ENCODE measurements at regions not wholly inside any gene's neighbourhood (a gene's known extent, or its start where the extent isn't known, plus 50 kb on each side); places are given as distances from the start of the nearest gene placed in this dataset.

GRCh38 chr6:168210239-168211105 is 109.1 kb downstream of the DACT2 start:
- no peak for ATAC-seq

More at GRCh38 chr6:168210239-168211105, 109.1 kb downstream of the DACT2 start:
- TF ChIP-seq ZC3H10 (CRISPR knock-in tag; IDR thresholded peaks at IDR 0.05) = no peak
- TF ChIP-seq PATZ1 (CRISPR knock-in tag; IDR thresholded peaks at IDR 0.05; ENCODE audit: borderline replicate concordance) = no peak
- TF ChIP-seq ARNTL (CRISPR knock-in tag; IDR thresholded peaks at IDR 0.05; ENCODE audit: borderline replicate concordance, low read depth) = no peak
- TF ChIP-seq CSRNP3 (CRISPR knock-in tag; IDR thresholded peaks at IDR 0.05) = no peak
- TF ChIP-seq POU6F1 (CRISPR knock-in tag; IDR thresholded peaks at IDR 0.05; ENCODE audit: borderline replicate concordance, low read depth) = no peak
- TF ChIP-seq GLIS3 (CRISPR knock-in tag; IDR thresholded peaks at IDR 0.05) = no peak
- TF ChIP-seq ZNF8 (CRISPR knock-in tag; IDR thresholded peaks at IDR 0.05) = no peak
- TF ChIP-seq BACH2 (CRISPR knock-in tag; IDR thresholded peaks at IDR 0.05; ENCODE audit: borderline replicate concordance) = no peak
- no peak for TF ChIP-seq PPARA (CRISPR knock-in tag; IDR thresholded peaks at IDR 0.05; ENCODE audit: borderline replicate concordance)
- no peak for TF ChIP-seq SNAI2 (CRISPR knock-in tag; IDR thresholded peaks at IDR 0.05)
- TF ChIP-seq OSR1 (CRISPR knock-in tag; IDR thresholded peaks at IDR 0.05) = no peak
- TF ChIP-seq CREB5 (CRISPR knock-in tag; IDR thresholded peaks at IDR 0.05; ENCODE audit: low read depth) = no peak
- TF ChIP-seq ZNF565 (CRISPR knock-in tag; conservative IDR thresholded peaks at IDR 0.05; ENCODE audit: low read depth) = no peak
- TF ChIP-seq TSHZ2 (CRISPR knock-in tag; IDR thresholded peaks at IDR 0.05) = no peak
- no peak for TF ChIP-seq CSDC2 (CRISPR knock-in tag; IDR thresholded peaks at IDR 0.05)
- TF ChIP-seq ZNF70 (CRISPR knock-in tag; IDR thresholded peaks at IDR 0.05) = no peak
- TF ChIP-seq ISL1 (CRISPR knock-in tag; IDR thresholded peaks at IDR 0.05) = no peak
- TF ChIP-seq RARB (CRISPR knock-in tag; IDR thresholded peaks at IDR 0.05) = no peak
- no peak for TF ChIP-seq TCF4 (CRISPR knock-in tag; IDR thresholded peaks at IDR 0.05; ENCODE audit: borderline replicate concordance)

Measured in SK-N-SH treated with all-trans-retinoic acid at 6 μM for 48 hours (cell line).